Stimulated activated naive CD8-positive, alpha-beta T cell treated with anti-CD3 and anti-CD28 coated beads, Interleukin-15, Interleukin-2, amounts not matched to agents 100 U/mL and 50 U/mL, for 24 hours (primary cell): ENCODE measurements at regions not wholly inside any gene's neighbourhood (a gene's known extent, or its start where the extent isn't known, plus 50 kb on each side); places are given as distances from the start of the nearest gene placed in this dataset.
A peak's percentile ranks its signal among the peaks of the same experiment; 100 is the strongest.

ENCODE experiments used
- ATAC-seq: fragments of 150-1000 bp; cut with Tn5 transposase; one replicate; pipeline ENCODE4 v1.10.0; 2021
- DNase-seq: peaks from one replicate; pipeline ENCODE4 v3.0.0; 2021

GRCh38 chr6:225907-226306, 66.4 kb upstream of the DUSP22 start:
- ATAC-seq, result no peak
- DNase-seq, result no peak

GRCh38 chr6:226516-227073, 65.7 kb upstream of the DUSP22 start:
- ATAC-seq, result no peak
- DNase-seq, result no peak

- peak; percentile 50 for DNase-seq
- peak; percentile 12 for ATAC-seq
Measured at GRCh38 chr6:227074-227782, 65.1 kb upstream of the DUSP22 start.

GRCh38 chr6:227812-228338, 64.4 kb upstream of the DUSP22 start:
- ATAC-seq, result no peak

GRCh38 chr6:228881-229651, 63.2 kb upstream of the DUSP22 start:
- ATAC-seq (no peak), DNase-seq (no peak)

More at GRCh38 chr6:227812-228338, 64.4 kb upstream of the DUSP22 start:
- DNase-seq, result no peak

GRCh38 chr6:231779-232178, 60.5 kb upstream of the DUSP22 start:
- peak; percentile 41 for ATAC-seq
- no peak for DNase-seq

GRCh38 chr6:232982-233640, 59.2 kb upstream of the DUSP22 start:
- ATAC-seq (no peak), DNase-seq (no peak)

GRCh38 chr6:234706-235372, 57.4 kb upstream of the DUSP22 start:
- ATAC-seq, result no peak
- DNase-seq, result no peak

GRCh38 chr6:235763-236360, 56.4 kb upstream of the DUSP22 start:
- DNase-seq (peak; percentile 73), ATAC-seq (peak; percentile 91)

GRCh38 chr6:236519-236918, 55.8 kb upstream of the DUSP22 start:
- ATAC-seq (no peak), DNase-seq (no peak)

GRCh38 chr6:240151-240550, 52.1 kb upstream of the DUSP22 start:
- DNase-seq (no peak), ATAC-seq (no peak)

GRCh38 chr6:241336-241865, 50.9 kb upstream of the DUSP22 start:
- ATAC-seq, result no peak
- DNase-seq, result no peak
